Gastroesophageal sphincter (tissue), 3 donors: ENCODE measurements at regions not wholly inside any gene's neighbourhood (a gene's known extent, or its start where the extent isn't known, plus 50 kb on each side); places are given as distances from the start of the nearest gene placed in this dataset.

ENCODE experiments used
- POLR2A ChIP-seq, 2 donors: fragments of 450-650 bp; IDR thresholded peaks; one replicate each; pipeline ENCODE4 v1.6.1; 2017; ENCODE audit warnings: antibody characterized with exemption in 2 of 2, mild to moderate bottlenecking in 2 of 2, moderate library complexity in 1 of 2
- POLR2AphosphoS5 ChIP-seq: sonication (generic); formaldehyde crosslinking; IDR thresholded peaks from one replicate; pipeline ENCODE4 v1.6.1; 2017; ENCODE audit warnings: antibody characterized with exemption
- TF ChIP-seq, protein P1 (sequence below), 4 experiments: fragments of 200-600 bp in 2 of 4; fragments of 450-650 bp in 2 of 4; sonication (generic) in 1 of 4; IDR thresholded peaks; one replicate each; pipeline ENCODE4 v1.5.1; 2017 to 2019; ENCODE audit warnings: antibody characterized with exemption in 4 of 4, mild to moderate bottlenecking in 2 of 4, moderate library complexity in 2 of 4

GRCh38 chr6:30823534-30823865 is 60.8 kb upstream of the DDR1 start:
- TF ChIP-seq, protein P1, sequence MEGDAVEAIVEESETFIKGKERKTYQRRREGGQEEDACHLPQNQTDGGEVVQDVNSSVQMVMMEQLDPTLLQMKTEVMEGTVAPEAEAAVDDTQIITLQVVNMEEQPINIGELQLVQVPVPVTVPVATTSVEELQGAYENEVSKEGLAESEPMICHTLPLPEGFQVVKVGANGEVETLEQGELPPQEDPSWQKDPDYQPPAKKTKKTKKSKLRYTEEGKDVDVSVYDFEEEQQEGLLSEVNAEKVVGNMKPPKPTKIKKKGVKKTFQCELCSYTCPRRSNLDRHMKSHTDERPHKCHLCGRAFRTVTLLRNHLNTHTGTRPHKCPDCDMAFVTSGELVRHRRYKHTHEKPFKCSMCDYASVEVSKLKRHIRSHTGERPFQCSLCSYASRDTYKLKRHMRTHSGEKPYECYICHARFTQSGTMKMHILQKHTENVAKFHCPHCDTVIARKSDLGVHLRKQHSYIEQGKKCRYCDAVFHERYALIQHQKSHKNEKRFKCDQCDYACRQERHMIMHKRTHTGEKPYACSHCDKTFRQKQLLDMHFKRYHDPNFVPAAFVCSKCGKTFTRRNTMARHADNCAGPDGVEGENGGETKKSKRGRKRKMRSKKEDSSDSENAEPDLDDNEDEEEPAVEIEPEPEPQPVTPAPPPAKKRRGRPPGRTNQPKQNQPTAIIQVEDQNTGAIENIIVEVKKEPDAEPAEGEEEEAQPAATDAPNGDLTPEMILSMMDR (IDR thresholded peaks at IDR 0.05) = no peak
- TF ChIP-seq POLR2AphosphoS5 = no peak
- no peak for TF ChIP-seq POLR2A (IDR thresholded peaks at IDR 0.05)
